ENCODE measurements at regions not wholly inside any gene's neighbourhood (a gene's known extent, or its start where the extent isn't known, plus 50 kb on each side); places are given as distances from the start of the nearest gene placed in this dataset.

GRCh38 chr13:22024381-22024994 lies 353.6 kb downstream of the FGF9 start:
- H3K4me3 ChIP-seq (ENCODE audit: low read depth, low read length) = no peak overlapping the region
- no peak for TF ChIP-seq CTCF (IDR thresholded peaks at IDR 0.05; ENCODE audit: low read depth, low read length)

- H3K4me3 ChIP-seq (ENCODE audit: low read depth, low read length) = no peak overlapping the region
- no peak for TF ChIP-seq CTCF (IDR thresholded peaks at IDR 0.05; ENCODE audit: low read depth, low read length)
These were observed 356.7 kb downstream of the FGF9 start for GRCh38 chr13:22027566-22027965.

- no peak for TF ChIP-seq CTCF (IDR thresholded peaks at IDR 0.05; ENCODE audit: low read depth, low read length)
- no peak overlapping the region for H3K4me3 ChIP-seq (ENCODE audit: low read depth, low read length)
These were observed 358.0 kb downstream of the FGF9 start for GRCh38 chr13:22028831-22029230.

- no peak for TF ChIP-seq CTCF (IDR thresholded peaks at IDR 0.05; ENCODE audit: low read depth, low read length)
- no peak overlapping the region for H3K4me3 ChIP-seq (ENCODE audit: low read depth, low read length)
These were observed 359.4 kb downstream of the FGF9 start for GRCh38 chr13:22030321-22030720.

- no peak overlapping the region for H3K4me3 ChIP-seq (ENCODE audit: low read depth, low read length)
- TF ChIP-seq CTCF (IDR thresholded peaks at IDR 0.05; ENCODE audit: low read depth, low read length) = no peak
These were observed 360.9 kb downstream of the FGF9 start for GRCh38 chr13:22031702-22032286.

- H3K4me3 ChIP-seq (ENCODE audit: low read depth, low read length) = no peak overlapping the region
- TF ChIP-seq CTCF (IDR thresholded peaks at IDR 0.05; ENCODE audit: low read depth, low read length) = no peak
These were observed 362.0 kb downstream of the FGF9 start for GRCh38 chr13:22032905-22033304.

- no peak for TF ChIP-seq CTCF (IDR thresholded peaks at IDR 0.05; ENCODE audit: low read depth, low read length)
- H3K4me3 ChIP-seq (ENCODE audit: low read depth, low read length) = no peak overlapping the region
These were observed 369.1 kb downstream of the FGF9 start for GRCh38 chr13:22039961-22040360.

Measured in WI38 (cell line).